IPS-NIHi7 (cell line): ENCODE measurements at regions not wholly inside any gene's neighbourhood (a gene's known extent, or its start where the extent isn't known, plus 50 kb on each side); places are given as distances from the start of the nearest gene placed in this dataset.
"Not testable (repeated sequence)": the region's sequence is repeated elsewhere in the genome, so short reads cannot be mapped to it uniquely, and the experiment has no call there.

ENCODE experiments used
- DNase-seq: peaks from one replicate; pipeline ENCODE4 v3.0.0; 2012; ENCODE audit warnings: mixed read lengths; ENCODE audit errors: extremely low spot score

DNA sequence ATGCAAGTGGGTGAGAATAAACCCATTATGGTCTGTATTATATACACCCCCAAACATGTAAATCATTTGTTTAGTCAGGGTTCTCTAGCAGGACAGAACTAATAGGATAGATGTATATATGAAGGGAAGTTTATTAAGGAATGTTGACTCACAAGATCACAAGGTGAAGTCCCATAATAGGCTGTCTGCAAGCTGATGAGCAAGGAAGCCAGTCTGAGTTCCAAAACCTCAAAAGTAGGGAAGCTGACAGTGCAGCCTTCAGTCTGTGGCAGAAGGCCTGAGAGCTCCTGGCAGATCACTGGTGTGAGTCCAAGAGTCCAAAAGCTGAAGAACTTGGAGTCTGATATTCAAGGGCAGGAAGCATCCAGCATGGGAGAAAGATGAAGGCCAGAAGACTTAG, 270.8 kb upstream of the PRICKLE1 start:
- DNase-seq: not testable (repeated sequence)

GRCh38 chr12:42859612-42860011, 270.1 kb upstream of the PRICKLE1 start:
- DNase-seq: no peak

GRCh38 chr12:42857106-42857505, 267.6 kb upstream of the PRICKLE1 start:
- DNase-seq: no peak

GRCh38 chr12:42855362-42855950, 265.9 kb upstream of the PRICKLE1 start:
- DNase-seq: no peak

DNA sequence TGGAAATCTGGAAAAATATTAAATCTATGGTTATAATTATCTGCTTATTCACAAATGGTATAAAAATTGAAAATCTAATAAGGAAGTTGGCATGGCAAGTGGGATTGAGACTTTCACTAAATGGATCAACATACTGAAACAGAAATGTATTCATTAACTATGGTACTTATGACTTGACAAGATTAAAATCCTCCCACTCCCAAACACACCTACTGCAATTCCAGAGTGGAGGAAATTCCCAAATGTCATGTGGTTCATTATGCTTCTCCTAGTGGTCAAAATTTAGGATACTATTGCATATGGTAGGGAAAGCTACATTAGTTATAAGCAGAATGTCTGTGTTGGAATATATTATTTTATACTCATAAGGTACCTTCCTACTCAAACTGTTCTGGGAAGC, 265.3 kb upstream of the PRICKLE1 start:
- no peak for DNase-seq

DNA sequence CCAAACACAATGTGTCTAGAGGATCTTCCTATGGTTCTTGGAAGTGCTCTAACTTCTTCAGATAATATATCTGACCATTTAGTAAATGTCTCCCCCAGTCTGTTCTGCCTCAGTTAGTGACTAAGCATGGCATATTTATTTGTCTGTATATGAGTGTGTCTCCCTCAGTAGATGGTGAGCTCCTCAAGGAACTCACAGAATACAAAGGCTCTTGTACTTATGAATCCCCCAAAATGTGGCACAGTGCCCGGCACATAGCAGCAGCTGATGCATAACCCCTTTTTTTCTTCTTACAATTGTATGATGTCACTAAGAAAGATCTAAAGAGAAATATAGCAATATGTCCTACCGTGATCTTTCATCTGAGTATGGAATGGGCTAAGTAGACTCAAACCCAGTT, 264.7 kb upstream of the PRICKLE1 start:
- no peak for DNase-seq

GRCh38 chr12:42853370-42854140, 264.0 kb upstream of the PRICKLE1 start:
- no peak for DNase-seq

DNA sequence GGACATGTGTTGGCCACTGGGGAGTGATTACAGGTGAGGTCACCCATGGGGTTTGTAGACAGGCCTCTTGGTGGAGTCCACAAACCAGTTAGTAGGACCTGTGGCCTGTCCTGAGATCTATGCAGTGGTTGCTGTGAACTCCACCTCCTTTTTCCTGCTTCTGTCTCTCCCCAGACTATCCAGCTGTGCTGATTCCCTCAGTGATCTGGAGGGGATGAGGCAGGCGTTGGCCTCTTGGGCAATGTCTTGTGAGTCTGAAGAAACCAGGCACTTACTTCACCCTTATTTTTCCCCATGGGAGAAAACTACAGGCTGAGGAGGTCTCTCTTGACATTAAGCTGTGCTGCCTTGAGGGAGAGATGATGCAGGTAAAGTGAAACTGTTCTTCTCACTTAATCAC, 257.2 kb upstream of the PRICKLE1 start:
- DNase-seq: peak; percentile 20

- DNase-seq: no peak
These were observed 244.5 kb upstream of the PRICKLE1 start for GRCh38 chr12:42834062-42834461.

DNA sequence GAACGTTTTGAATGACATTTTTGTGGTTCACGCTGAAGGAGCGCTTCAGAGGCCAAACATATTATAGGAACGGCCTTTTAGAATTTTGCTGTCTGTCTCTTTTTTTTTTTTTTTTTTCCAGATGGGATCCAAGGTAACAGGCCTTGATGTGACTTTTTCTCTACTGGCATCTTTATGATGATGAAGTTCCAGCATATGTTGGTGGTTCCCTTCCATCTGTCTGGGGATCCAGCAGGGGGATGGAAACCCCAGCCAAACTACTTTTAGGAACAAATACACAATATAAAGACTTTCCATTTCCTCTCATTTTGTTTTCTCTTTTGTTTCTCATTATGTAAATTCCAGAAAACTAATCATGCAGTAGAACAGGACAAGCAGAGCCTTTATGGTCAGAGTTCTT, 239.3 kb upstream of the PRICKLE1 start:
- DNase-seq: no peak

DNA sequence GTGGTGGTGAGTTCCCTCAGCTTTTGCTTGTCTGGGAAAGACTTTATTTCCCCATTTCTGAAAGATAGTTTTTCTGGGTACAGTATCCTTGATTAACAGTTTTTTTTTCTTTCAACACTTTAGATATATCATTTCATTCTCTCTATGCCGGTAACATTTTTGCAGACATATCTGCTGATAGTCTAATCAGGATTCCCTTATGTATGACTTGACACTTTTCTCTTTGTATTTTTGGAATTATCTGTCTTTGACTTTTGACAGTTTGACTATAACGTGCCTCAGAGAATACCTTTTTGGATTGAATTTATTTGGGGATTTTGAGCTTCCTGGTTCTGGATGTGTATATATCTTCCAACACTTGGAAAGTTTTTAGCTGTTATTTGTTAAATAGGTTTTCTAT, 234.8 kb upstream of the PRICKLE1 start:
- no peak for DNase-seq

- DNase-seq: no peak
These were observed 234.1 kb upstream of the PRICKLE1 start for GRCh38 chr12:42823679-42824078.

DNA sequence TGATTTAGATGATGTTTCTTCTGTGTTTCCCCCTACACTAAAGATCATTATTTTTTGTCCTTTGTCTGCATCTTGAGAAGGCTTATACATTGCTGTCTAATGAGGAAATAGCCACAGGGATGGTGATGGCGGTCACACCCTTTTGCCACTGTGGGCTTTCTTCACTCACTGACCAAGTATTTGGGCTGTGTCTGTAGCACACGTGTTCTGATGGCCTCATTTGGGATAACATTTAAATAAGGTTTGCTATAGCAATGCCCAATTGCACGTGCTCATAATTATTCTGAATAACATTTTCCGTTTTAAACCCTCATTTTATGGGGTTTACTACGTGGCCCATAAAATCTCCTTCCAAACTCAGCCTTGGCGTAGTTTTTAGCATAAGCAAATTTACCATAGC, 230.3 kb upstream of the PRICKLE1 start:
- no peak for DNase-seq

DNA sequence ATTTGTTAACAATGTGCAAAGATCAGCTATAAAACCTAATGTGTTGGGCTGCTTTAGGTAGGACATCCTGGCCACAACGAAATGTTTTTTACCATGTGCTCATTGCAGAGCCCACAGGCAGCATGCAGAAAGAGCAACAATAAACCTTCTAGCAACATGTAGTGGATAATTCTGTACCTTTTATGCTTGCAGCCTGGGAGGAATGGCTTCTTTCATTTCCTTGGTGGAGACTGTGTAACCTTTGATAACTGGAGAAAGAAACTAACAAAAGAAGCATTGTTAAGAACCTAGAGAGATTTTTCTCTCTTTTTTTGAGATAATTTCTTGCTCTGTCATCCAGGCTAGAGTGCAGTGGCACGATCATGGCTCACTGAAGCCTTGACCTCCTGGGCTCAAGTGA, 225.5 kb upstream of the PRICKLE1 start:
- no peak for DNase-seq

GRCh38 chr12:42812871-42813270, 223.3 kb upstream of the PRICKLE1 start:
- no peak for DNase-seq

DNA sequence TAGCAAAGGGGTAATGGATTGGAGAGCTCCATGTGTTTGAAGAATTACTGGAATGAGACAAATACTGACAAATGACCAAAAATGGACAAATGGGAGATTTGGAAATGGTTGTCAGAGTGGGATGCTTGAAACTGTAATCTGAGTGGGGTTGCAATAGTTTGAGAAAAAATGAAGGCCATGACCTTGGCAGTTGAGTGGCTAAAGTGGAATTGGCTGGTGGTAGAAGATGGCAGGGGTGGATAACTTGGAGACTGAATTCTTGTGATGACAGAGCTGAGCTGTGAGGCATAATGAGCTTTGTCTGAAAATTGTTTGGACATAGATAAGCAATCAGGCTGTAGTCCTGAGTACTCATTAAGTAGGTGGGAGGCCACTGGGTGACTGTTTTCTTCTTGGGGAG, 222.5 kb upstream of the PRICKLE1 start:
- no peak for DNase-seq

- no peak for DNase-seq
These were observed 220.5 kb upstream of the PRICKLE1 start for GRCh38 chr12:42810006-42810405.

DNA sequence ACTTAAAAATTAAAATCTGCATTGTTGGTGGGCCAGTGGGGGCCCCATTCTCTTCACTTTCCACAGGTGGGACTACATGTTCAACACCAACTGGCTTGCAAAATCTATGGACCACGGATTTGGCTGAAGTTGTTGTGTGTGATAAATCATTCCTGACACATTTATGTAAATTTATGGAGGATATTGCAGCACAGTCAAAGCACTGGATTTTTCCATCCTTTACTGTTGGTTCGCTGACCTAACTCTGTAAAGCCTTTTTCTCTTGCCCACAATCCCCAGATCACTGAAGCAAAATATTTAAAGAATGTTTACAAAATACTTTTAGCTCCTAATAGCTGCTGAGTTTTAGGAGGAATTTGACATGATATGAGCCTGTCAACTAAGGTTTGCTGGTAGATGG, 219.7 kb upstream of the PRICKLE1 start:
- DNase-seq: no peak

DNA sequence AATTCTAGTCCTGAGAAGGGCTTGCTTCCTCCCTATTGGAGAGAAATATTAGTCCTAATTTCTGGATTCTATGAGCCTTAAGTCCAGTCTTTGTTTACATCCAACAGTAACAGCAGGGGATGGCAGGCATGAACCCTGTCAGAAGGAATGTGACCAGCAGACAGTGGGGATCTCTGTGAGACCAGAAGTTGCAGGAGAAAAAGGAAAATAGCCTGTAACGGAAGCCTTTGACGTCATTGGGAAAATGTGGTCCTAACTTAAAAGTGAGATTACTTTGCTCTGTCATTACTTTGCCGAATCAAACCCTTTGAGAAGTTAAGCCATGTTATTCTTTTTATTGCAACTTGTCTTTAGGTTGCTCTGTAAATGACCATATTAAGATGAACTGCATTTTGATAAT, 218.2 kb upstream of the PRICKLE1 start:
- DNase-seq: no peak

DNA sequence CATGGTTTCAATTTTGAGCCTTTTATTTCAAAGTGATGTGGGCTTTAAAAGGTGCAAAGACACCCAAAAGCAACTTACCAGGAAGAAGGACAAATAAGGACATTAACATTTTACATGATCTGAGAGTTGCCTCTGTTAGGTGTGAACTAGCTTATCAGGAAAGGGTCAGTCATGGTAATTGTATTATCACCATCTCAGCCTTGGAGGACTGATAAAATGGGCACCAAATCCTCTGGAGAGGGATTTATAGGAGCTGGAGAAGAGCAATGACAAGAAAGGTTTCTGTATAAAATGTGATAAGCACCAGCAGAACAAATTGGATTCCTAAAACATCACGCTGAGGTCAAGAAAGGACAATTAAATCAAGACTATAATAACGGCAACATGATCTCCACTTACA, 217.7 kb upstream of the PRICKLE1 start:
- no peak for DNase-seq

- peak; percentile 39 for DNase-seq
These were observed 215.4 kb upstream of the PRICKLE1 start for GRCh38 chr12:42804928-42805327.

- DNase-seq: no peak
These were observed 213.2 kb upstream of the PRICKLE1 start for GRCh38 chr12:42802785-42803189.

DNA sequence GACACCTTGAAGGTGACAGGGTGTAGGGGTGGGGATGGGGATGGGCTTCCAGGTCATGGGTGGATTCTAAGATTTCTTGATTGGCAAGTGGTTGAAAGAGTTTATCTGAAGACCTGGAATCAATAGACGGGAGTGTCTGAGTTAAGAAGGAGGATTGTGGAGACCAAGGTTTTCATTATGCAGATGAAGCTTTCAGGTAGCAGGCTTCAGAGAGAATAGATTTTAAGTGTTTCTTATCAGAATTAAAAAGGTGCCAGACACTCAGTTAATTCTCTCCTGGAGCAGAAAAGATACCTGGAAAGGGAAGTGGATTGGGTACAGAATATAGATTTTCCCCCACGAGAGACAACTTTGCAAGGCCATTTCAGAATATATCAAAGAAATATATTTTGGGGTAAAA, 211.7 kb upstream of the PRICKLE1 start:
- DNase-seq: no peak

GRCh38 chr12:42799966-42800365, 210.4 kb upstream of the PRICKLE1 start:
- DNase-seq: no peak
